OCI-LY1 (cell line): ENCODE measurements at regions not wholly inside any gene's neighbourhood (a gene's known extent, or its start where the extent isn't known, plus 50 kb on each side); places are given as distances from the start of the nearest gene placed in this dataset.

Experiments used
- EZH2 ChIP-seq: fragments of 200-600 bp; sonication (generic), shearing (Covaris generic); IDR thresholded peaks from 2 replicates; pipeline ENCODE4 v1.8.0; 2017; ENCODE audit warnings: borderline replicate concordance, mixed run types, mild to moderate bottlenecking, antibody characterized with exemption, low read length, moderate library complexity, mixed read lengths
- TF ChIP-seq, protein P1 (sequence below): fragments of 200-600 bp; sonication (generic), shearing (Covaris generic); IDR thresholded peaks from 2 replicates; pipeline ENCODE4 v1.5.1; 2017; ENCODE audit warnings: mild to moderate bottlenecking, antibody characterized with exemption, low read length, moderate library complexity, mixed read lengths

DNA sequence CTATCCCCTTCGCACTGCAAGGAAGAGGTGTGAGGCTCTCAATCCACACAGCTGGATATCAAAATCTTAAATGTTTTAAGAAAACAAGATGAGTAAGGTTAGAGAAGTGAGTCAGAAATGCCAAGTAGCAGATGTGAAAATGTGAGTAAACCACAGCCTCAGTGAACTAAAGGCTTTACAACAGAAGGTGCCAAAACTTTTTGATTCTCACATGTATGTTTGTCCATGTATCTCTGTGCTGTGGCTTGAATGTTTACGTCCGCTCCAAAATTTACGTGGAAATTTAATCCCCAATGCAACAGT is 126.8 kb upstream of the PFN2 start:
- TF ChIP-seq, protein P1, sequence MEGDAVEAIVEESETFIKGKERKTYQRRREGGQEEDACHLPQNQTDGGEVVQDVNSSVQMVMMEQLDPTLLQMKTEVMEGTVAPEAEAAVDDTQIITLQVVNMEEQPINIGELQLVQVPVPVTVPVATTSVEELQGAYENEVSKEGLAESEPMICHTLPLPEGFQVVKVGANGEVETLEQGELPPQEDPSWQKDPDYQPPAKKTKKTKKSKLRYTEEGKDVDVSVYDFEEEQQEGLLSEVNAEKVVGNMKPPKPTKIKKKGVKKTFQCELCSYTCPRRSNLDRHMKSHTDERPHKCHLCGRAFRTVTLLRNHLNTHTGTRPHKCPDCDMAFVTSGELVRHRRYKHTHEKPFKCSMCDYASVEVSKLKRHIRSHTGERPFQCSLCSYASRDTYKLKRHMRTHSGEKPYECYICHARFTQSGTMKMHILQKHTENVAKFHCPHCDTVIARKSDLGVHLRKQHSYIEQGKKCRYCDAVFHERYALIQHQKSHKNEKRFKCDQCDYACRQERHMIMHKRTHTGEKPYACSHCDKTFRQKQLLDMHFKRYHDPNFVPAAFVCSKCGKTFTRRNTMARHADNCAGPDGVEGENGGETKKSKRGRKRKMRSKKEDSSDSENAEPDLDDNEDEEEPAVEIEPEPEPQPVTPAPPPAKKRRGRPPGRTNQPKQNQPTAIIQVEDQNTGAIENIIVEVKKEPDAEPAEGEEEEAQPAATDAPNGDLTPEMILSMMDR: no peak
- TF ChIP-seq EZH2: no peak
